ENCODE measurements at regions not wholly inside any gene's neighbourhood (a gene's known extent, or its start where the extent isn't known, plus 50 kb on each side); places are given as distances from the start of the nearest gene placed in this dataset.

GRCh38 chr7:108724251-108725100 is 154.8 kb downstream of the DNAJB9 start:
- CTCF ChIA-PET: no interaction called here
- H3K4me2 ChIP-seq (ENCODE audit: low read depth, low read length): no peak overlapping the region
- dilution Hi-C loops (cut with HindIII; ENCODE audit: low sequenced_read_pairs, unreplicated experiment): no loop called here

More at GRCh38 chr7:108724251-108725100, 154.8 kb downstream of the DNAJB9 start:
- no peak overlapping the region for H4K91ac ChIP-seq (ENCODE audit: insufficient read depth, low read depth, low read length)
- no CpG with 5 or more reads among the region's 3 CpGs for WGBS, 2 experiments (ENCODE audit: extremely low coverage in 2 of 2, insufficient read length in 1 of 2)
- H3K4ac ChIP-seq (ENCODE audit: low read depth, low read length): no peak overlapping the region
- no peak overlapping the region for H2AK9ac ChIP-seq (replicated peaks; ENCODE audit: low read depth, low read length, poor library complexity)
- no peak overlapping the region for H2BK120ac ChIP-seq (ENCODE audit: low read depth, low read length)
- no peak overlapping the region for H3K14ac ChIP-seq (replicated peaks; ENCODE audit: low read depth, low read length)
- no peak overlapping the region for H3K27ac ChIP-seq (ENCODE audit: insufficient read depth, low read length)
- H4K8ac ChIP-seq (ENCODE audit: low read depth in 2 of 2, low read length in 2 of 2): no peak overlapping the region
- no peak for TF ChIP-seq RCOR1 (IDR thresholded peaks at IDR 0.05; ENCODE audit: insufficient replicate concordance, low read length)
- no peak for TF ChIP-seq NFE2L2 (IDR thresholded peaks at IDR 0.05; ENCODE audit: low read depth, low read length)
- no peak for TF ChIP-seq CEBPB (IDR thresholded peaks at IDR 0.05; ENCODE audit: low read depth, low read length)
- TF ChIP-seq MXI1 (IDR thresholded peaks at IDR 0.05; ENCODE audit: borderline replicate concordance, low read depth, low read length): no peak
- no peak for TF ChIP-seq RAD21 (IDR thresholded peaks at IDR 0.05; ENCODE audit: low read length)
- no peak for TF ChIP-seq CTCF (conservative IDR thresholded peaks at IDR 0.05; ENCODE audit: low read depth, low read length)
- TF ChIP-seq CHD1 (IDR thresholded peaks at IDR 0.05; ENCODE audit: low read depth, low read length): no peak
- TF ChIP-seq POLR2A (IDR thresholded peaks at IDR 0.05; ENCODE audit: low read depth, low read length): no peak
- no peak for TF ChIP-seq FOS (IDR thresholded peaks at IDR 0.05; ENCODE audit: low read depth, low read length)
- no peak for TF ChIP-seq USF2 (IDR thresholded peaks at IDR 0.05; ENCODE audit: low read depth, low read length)
- TF ChIP-seq BHLHE40 (IDR thresholded peaks at IDR 0.05; ENCODE audit: low read depth, low read length): no peak
- TF ChIP-seq MAZ (IDR thresholded peaks at IDR 0.05; ENCODE audit: borderline replicate concordance, low read depth, low read length): no peak
- BruUV-seq (replicated peaks): no TSS peak
- no peak overlapping the region for H4K5ac ChIP-seq (ENCODE audit: low read depth, low read length)
- no peak overlapping the region for H2BK5ac ChIP-seq (ENCODE audit: low read depth, low read length, poor library complexity, severe bottlenecking)
- H2BK15ac ChIP-seq (ENCODE audit: low read depth, low read length): no peak overlapping the region
- no peak overlapping the region for H3K18ac ChIP-seq (ENCODE audit: low read depth, low read length)
- no peak overlapping the region for H3K56ac ChIP-seq (ENCODE audit: extremely low read depth, insufficient read depth, low read length)
- no peak overlapping the region for H2AK5ac ChIP-seq (ENCODE audit: low read depth, low read length)
- intact Hi-C loops (cut with micrococcal nuclease): no loop called here
- H3K4me1 ChIP-seq (ENCODE audit: control insufficient read depth, insufficient read depth, low read length): no peaks in the 10 kb centered on the region
- H3K36me3 ChIP-seq (ENCODE audit: control insufficient read depth, insufficient read depth, low read length): no peaks in the 10 kb centered on the region
- H3K79me1 ChIP-seq (ENCODE audit: low read depth in 1 of 2, low read length in 2 of 2): no peaks in the 10 kb centered on the region
- no peaks in the 10 kb centered on the region for H4K20me1 ChIP-seq (ENCODE audit: insufficient read depth, low read length)
- in situ Hi-C loops (cut with MboI; ENCODE audit: low sequenced_read_pairs): no loop called here
- peaks cover 4% of the 10 kb centered on the region for H3K9me3 ChIP-seq (ENCODE audit: control insufficient read depth, insufficient read depth, low read length)
- POLR2A ChIA-PET (ENCODE audit: unreplicated experiment): no interaction called here
- H3K9me1 ChIP-seq (ENCODE audit: insufficient read depth, low read length): no peaks in the 10 kb centered on the region
- DNase-seq (no peak), ATAC-seq (ENCODE audit: low read depth) (no peak)
- H3K4me3 ChIP-seq (ENCODE audit: insufficient read depth, low read depth, low read length): no peak overlapping the region
- H3K9ac ChIP-seq (ENCODE audit: low read depth, low read length): no peak overlapping the region
- no peaks in the 10 kb centered on the region for H3K27me3 ChIP-seq (ENCODE audit: control insufficient read depth, insufficient read depth, low read length)
- no peak overlapping the region for H3K23ac ChIP-seq (ENCODE audit: low read depth, low read length)
- no peak overlapping the region for H2BK20ac ChIP-seq (ENCODE audit: low read depth, low read length)
- no peak overlapping the region for H2AFZ ChIP-seq (replicated peaks; ENCODE audit: low read length, poor library complexity)
